ENCODE measurements at regions not wholly inside any gene's neighbourhood (a gene's known extent, or its start where the extent isn't known, plus 50 kb on each side); places are given as distances from the start of the nearest gene placed in this dataset.

- Mint-ChIP-seq H3K36me3 (ENCODE audit: low read depth) (no peaks in the 10 kb centered on the region), H3K4me3 (no peak overlapping the region), H3K27ac (no peak overlapping the region), H3K27me3 (ENCODE audit: low read depth) (no peaks in the 10 kb centered on the region), H3K9me3 (peaks cover 10% of the 10 kb centered on the region), H3K4me1 (peaks cover 4% of the 10 kb centered on the region)
- no peak for TF ChIP-seq CTCF (IDR thresholded peaks at IDR 0.05; ENCODE audit: unreplicated experiment in 3 of 3)
These were observed 434.5 kb downstream of the XIRP2 start for GRCh38 chr2:167322795-167323194.

- no peak for TF ChIP-seq CTCF (IDR thresholded peaks at IDR 0.05; ENCODE audit: unreplicated experiment in 3 of 3)
- Mint-ChIP-seq H3K36me3 (ENCODE audit: low read depth) (no peaks in the 10 kb centered on the region), H3K4me1 (peaks cover 4% of the 10 kb centered on the region), H3K27me3 (ENCODE audit: low read depth) (no peaks in the 10 kb centered on the region), H3K9me3 (no peaks in the 10 kb centered on the region), H3K4me3 (no peak overlapping the region), H3K27ac (no peak overlapping the region)
These were observed 430.3 kb downstream of the XIRP2 start for GRCh38 chr2:167318581-167318980.

GRCh38 chr2:167310442-167310841, 422.2 kb downstream of the XIRP2 start:
- Mint-ChIP-seq H3K27ac (no peak overlapping the region), H3K27me3 (ENCODE audit: low read depth) (no peaks in the 10 kb centered on the region), H3K4me3 (no peak overlapping the region), H3K9me3 (no peaks in the 10 kb centered on the region), H3K36me3 (ENCODE audit: low read depth) (no peaks in the 10 kb centered on the region), H3K4me1 (peaks cover 7% of the 10 kb centered on the region)
- TF ChIP-seq CTCF (IDR thresholded peaks at IDR 0.05; ENCODE audit: unreplicated experiment in 3 of 3), result no peak
